Aorta (tissue), 5 donors: ENCODE measurements at regions not wholly inside any gene's neighbourhood (a gene's known extent, or its start where the extent isn't known, plus 50 kb on each side); places are given as distances from the start of the nearest gene placed in this dataset.

Experiments used
- ATAC-seq: fragments of 200-7000 bp; cut with Tn5 transposase; one replicate; pipeline ENCODE4 v1.9.1; 2022; ENCODE audit warnings: moderate library complexity; ENCODE audit not compliant: low FRiP score
- DNase-seq, 2 donors: peaks; one replicate each; pipeline ENCODE4 v3.0.0-alpha.2; 2020
- H3K27ac ChIP-seq, 2 donors: one replicate each; pipeline ENCODE4 v1.5.1; 2013; ENCODE audit warnings: low read length in 2 of 2, mild to moderate bottlenecking in 2 of 2, moderate library complexity in 2 of 2, control low read depth in 1 of 2, inconsistent platforms in 1 of 2, low read depth in 1 of 2
- H3K27me3 ChIP-seq, 2 donors: one replicate each; pipeline ENCODE4 v1.6.1; 2013; ENCODE audit warnings: control low read depth in 1 of 2, low read length in 1 of 2, mild to moderate bottlenecking in 1 of 2, moderate library complexity in 1 of 2; ENCODE audit not compliant: insufficient read depth in 2 of 2, control insufficient read depth in 1 of 2
- H3K36me3 ChIP-seq, 2 donors: one replicate each; pipeline ENCODE4 v1.6.1; 2013; ENCODE audit warnings: control low read depth in 1 of 2, low read length in 1 of 2, mild to moderate bottlenecking in 1 of 2; ENCODE audit not compliant: insufficient read depth in 2 of 2, control insufficient read depth in 1 of 2
- H3K4me1 ChIP-seq, 2 donors: one replicate each; pipeline ENCODE4 v1.6.1; 2013; ENCODE audit warnings: low read length in 2 of 2, control low read depth in 1 of 2, mild to moderate bottlenecking in 1 of 2, moderate library complexity in 1 of 2; ENCODE audit not compliant: insufficient read depth in 2 of 2, control insufficient read depth in 1 of 2
- H3K4me3 ChIP-seq, 2 donors: one replicate each; pipeline ENCODE4 v1.5.1; 2013; ENCODE audit warnings: low read length in 2 of 2, control low read depth in 1 of 2, mild to moderate bottlenecking in 1 of 2
- H3K9me3 ChIP-seq: one replicate; pipeline ENCODE4 v1.6.1; 2013; ENCODE audit warnings: mild to moderate bottlenecking, low read length; ENCODE audit not compliant: control insufficient read depth
- WGBS, 2 donors: extraction: QIAGEN DNeasy Blood & Tissue Kit; methylation state at CpG; one replicate each; pipeline ENCODE4 v1.1.7; 2013; 5-methylcytosine and 5-hydroxymethylcytosine counted together
- intact Hi-C, 2 donors: fragments of 100-400 bp; cut with DNase I; formaldehyde crosslinking; loops; one replicate each; pipeline versions ENCODE4 v1.14.2 to v1.15.0; 2022
- donor health status: healthy with polysubstance abuse.
- donor health status: Bipolar disorder and iron deficiency.
- donor health status: DM: no; HTN: no; CAD: no.
- donor health status: DM: no; HTN: no; CAD: no.
- donor health status: DM: yes; HTN: yes; CAD: no.

DNA sequence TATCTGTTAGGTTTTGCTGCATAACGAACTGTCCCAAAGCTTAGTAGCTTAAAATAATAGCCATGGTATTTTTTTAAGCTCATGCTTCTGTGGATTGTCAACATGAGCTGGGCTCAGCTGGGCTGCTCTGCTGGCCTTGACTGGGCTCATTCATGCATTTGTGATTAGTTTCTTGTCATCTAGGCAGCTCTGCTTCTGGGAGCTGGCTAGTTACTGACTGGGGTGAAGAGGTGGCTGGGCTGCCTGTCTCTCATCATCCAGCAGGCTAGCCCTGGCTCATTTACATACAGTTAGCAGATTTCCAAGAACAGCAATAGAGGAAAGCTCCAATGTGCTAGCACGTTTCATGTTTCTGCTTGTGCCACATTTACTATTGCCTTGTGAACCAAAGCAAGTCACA, 165.1 kb upstream of the PCSK2 start:
- intact Hi-C loops: no loop called here
- Histone ChIP-seq H3K27me3 (peaks cover 0 to 1% of the 10 kb centered on the region in 2 donors), H3K9me3 (peaks cover 4% of the 10 kb centered on the region), H3K4me1 (no peaks in the 10 kb centered on the region), H3K27ac (no peak overlapping the region), H3K4me3 (no peak overlapping the region), H3K36me3 (no peaks in the 10 kb centered on the region)
- ATAC-seq: no peak
- 33 to 34% methylated on average over 2 of the region's 2 CpGs for WGBS, 2 donors
- no peak for DNase-seq

DNA sequence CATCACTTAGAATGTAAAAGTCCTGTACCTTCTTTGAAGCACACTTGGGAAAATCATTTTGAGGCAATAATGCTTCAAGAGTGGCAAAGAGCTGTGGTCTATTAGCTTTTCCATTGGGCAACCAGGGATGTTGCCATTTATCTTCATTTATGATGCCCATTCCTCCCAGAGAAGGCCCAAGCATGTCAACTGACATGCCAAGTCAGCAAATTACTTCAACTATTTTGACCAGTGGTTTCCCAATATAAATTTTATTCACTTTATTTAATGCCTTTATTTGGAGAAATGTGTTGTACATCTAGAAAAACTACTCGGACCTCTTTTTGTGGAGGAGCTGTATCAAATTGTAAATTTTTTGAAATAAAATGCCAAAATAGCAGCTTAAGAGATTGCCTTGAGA, 164.1 kb upstream of the PCSK2 start:
- no peaks in the 10 kb centered on the region for H3K36me3 ChIP-seq
- H3K27me3 ChIP-seq: peaks cover 0 to 1% of the 10 kb centered on the region in 2 donors
- WGBS, 2 donors: 59 to 61% methylated on average over 1 of the region's 1 CpG
- ATAC-seq (no peak), DNase-seq (no peak)
- H3K9me3 ChIP-seq: no peaks in the 10 kb centered on the region
- no peak overlapping the region for H3K4me3 ChIP-seq
- no peaks in the 10 kb centered on the region for H3K4me1 ChIP-seq
- no peak overlapping the region for H3K27ac ChIP-seq
- intact Hi-C loops: no loop called here

DNA sequence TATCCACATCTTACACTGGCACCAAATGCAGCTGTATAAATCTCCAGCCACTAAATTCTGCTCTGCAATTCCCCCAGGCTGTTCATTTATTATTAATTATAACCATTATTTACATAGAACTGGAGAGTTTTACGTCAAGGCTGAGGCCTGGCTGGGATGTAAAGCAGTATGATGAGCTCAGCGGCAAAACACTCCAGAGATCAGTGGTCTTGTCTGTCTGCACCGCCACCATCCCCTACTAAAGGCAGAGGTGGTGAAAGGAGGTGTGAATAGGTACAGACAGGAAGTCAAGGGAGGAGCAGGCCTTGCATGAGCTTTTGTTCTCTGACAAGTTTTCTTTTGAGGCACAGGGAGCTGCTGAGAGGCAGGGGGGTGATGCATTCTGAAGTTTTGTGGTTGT, 159.9 kb upstream of the PCSK2 start:
- H3K4me3 ChIP-seq: no peak overlapping the region
- DNase-seq (no peak), ATAC-seq (no peak)
- H3K27me3 ChIP-seq: peaks cover 0 to 1% of the 10 kb centered on the region in 2 donors
- intact Hi-C loops: no loop called here
- H3K27ac ChIP-seq: no peak overlapping the region
- H3K36me3 ChIP-seq: no peaks in the 10 kb centered on the region
- H3K4me1 ChIP-seq: no peaks in the 10 kb centered on the region
- WGBS, 2 donors: 29 to 40% methylated on average over 3 of the region's 3 CpGs
- no peaks in the 10 kb centered on the region for H3K9me3 ChIP-seq

DNA sequence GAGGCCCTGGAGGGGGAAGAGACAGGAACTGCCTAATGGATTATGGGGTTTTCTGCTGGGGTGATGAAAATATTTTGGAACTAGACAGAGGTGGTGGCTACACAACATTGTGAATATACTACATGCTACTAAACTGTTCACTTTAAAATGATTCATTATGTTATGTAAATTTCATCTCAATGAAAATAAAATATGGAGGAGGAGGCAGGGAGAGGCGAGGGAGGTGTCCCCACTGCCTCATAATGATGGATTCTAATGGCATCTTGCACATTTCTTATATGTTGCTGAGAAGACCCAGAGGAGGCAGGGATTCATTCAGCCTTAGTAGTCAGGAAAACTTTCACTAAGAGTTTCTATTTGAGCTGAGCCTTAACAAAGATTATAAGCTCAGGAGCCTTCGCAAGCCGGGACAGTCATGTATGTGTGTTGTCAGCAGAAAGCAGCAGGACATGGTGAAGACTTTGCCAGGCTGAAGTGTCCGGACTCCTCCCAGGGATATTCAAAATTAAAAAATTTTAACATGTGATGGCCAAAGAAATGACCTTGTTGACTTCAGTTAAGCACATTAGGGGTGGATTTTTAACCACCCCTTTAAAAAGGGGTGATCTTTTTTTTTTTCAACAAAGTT, 158.6 kb upstream of the PCSK2 start:
- ATAC-seq: no peak
- Histone ChIP-seq H3K36me3 (no peaks in the 10 kb centered on the region), H3K9me3 (no peaks in the 10 kb centered on the region), H3K4me1 (no peaks in the 10 kb centered on the region), H3K4me3 (no peak overlapping the region), H3K27ac (no peak overlapping the region), H3K27me3 (peaks cover 0 to 1% of the 10 kb centered on the region in 2 donors)
- DNase-seq: no peak
- 80 to 87% methylated on average over 4 of the region's 4 CpGs for WGBS, 2 donors
- intact Hi-C loops: no loop called here

DNA sequence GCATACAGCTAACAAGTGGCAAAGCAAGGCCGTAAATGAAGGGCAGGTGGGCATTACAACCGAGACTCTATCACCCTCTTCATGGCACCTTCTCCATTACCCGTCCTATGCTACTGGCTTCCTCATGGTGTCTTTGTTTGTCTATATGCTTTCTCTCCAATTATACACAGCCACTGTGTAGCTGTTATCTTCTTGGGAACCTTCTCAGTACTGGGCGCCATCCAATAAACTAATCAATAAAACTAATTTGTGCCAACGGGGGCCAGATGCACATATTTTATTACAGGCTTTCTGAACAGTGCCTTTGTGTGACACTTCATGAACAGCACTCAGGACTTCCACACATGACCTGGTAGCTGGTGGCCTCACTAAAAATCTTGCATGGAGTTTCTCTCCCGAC, 149.8 kb upstream of the PCSK2 start:
- intact Hi-C loops: no loop called here

DNA sequence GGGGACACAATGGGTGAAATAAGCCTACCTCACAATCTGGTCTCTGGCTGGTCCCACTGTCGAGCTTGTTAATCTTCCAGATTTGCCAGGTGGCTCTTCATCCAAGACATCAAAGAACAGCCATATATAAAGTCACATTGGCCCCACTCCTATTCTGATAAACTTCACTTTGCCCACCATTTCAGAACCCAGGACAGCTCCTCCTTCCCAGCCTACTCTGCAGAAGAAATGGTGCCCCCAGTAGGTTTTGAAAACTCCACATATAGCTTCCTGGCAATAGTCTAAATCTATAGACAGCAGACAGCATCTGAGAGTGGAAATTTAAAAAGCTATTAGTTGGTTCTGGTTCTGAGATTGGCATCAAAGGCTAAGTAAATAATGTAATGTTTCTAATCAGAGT, 143.1 kb upstream of the PCSK2 start:
- no peak overlapping the region for H3K4me3 ChIP-seq
- H3K27me3 ChIP-seq: no peaks in the 10 kb centered on the region
- ATAC-seq (no peak), DNase-seq (no peak)
- intact Hi-C loops: no loop called here
- 62 to 65% methylated on average over 1 of the region's 1 CpG for whole genome bisulfite sequencing, 2 donors
- no peaks in the 10 kb centered on the region for H3K9me3 ChIP-seq
- no peak overlapping the region for H3K27ac ChIP-seq
- no peaks in the 10 kb centered on the region for H3K4me1 ChIP-seq
- H3K36me3 ChIP-seq: no peaks in the 10 kb centered on the region

More for the DNA sequence above, 149.8 kb upstream of the PCSK2 start:
- DNase-seq: no peak
- no peak for ATAC-seq
- H3K36me3 ChIP-seq: no peaks in the 10 kb centered on the region
- H3K27me3 ChIP-seq: no peaks in the 10 kb centered on the region
- WGBS, 2 donors: 78 to 83% methylated on average over 6 of the region's 6 CpGs
- H3K4me3 ChIP-seq: no peak overlapping the region
- no peaks in the 10 kb centered on the region for H3K9me3 ChIP-seq
- no peak overlapping the region for H3K27ac ChIP-seq
- no peaks in the 10 kb centered on the region for H3K4me1 ChIP-seq

DNA sequence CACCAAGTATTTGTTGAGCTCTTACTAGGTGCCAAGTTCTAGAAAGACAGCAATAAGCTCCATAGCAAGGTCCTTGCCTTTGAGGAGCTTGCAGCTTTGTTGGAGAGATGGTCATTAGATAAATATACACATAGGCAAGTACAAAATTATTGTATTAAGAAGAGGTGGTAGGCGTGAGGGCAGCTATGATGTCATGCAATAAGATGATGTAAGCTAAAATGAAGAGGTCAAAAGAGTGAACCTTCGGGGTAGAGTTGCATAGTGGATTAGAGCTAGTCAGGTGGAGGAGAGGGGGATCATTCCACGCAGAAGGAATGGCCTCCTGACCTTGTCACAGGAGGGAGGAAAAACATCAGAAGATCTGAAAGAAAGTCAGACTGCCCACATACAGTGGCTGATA, 141.9 kb upstream of the PCSK2 start:
- Histone ChIP-seq H3K4me3 (no peak overlapping the region), H3K27me3 (no peaks in the 10 kb centered on the region), H3K36me3 (no peaks in the 10 kb centered on the region), H3K27ac (no peak overlapping the region), H3K9me3 (no peaks in the 10 kb centered on the region), H3K4me1 (no peaks in the 10 kb centered on the region)
- 59 to 67% methylated on average over 3 of the region's 3 CpGs for WGBS, 2 donors
- ATAC-seq: no peak
- DNase-seq: no peak
- intact Hi-C loops: no loop called here

DNA sequence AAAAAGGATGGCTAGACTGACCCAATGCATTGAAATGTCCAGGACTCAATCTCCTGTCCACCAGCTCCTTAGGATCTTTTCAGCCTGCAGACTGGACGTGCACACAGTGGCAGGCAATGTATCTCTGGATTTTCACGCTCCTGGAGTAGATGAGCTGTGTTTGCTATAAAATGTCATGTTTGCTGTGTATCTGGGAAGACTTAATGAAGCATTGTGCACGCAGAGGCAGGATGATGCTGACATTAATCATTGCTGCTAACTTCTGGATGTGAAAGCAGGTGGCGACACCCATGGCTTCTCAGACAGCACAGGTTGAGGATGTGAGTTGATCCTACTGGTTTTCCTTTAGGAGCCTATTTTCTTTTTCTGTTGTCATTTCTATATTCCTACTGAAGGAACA, 133.1 kb upstream of the PCSK2 start:
- intact Hi-C loops: no loop called here
- no peaks in the 10 kb centered on the region for H3K36me3 ChIP-seq
- no peak overlapping the region for H3K27ac ChIP-seq
- ATAC-seq: no peak
- no peaks in the 10 kb centered on the region for H3K9me3 ChIP-seq
- no peak for DNase-seq
- H3K27me3 ChIP-seq: no peaks in the 10 kb centered on the region
- no peak overlapping the region for H3K4me3 ChIP-seq
- 72 to 73% methylated on average over 4 of the region's 4 CpGs for WGBS, 2 donors
- H3K4me1 ChIP-seq: no peaks in the 10 kb centered on the region

DNA sequence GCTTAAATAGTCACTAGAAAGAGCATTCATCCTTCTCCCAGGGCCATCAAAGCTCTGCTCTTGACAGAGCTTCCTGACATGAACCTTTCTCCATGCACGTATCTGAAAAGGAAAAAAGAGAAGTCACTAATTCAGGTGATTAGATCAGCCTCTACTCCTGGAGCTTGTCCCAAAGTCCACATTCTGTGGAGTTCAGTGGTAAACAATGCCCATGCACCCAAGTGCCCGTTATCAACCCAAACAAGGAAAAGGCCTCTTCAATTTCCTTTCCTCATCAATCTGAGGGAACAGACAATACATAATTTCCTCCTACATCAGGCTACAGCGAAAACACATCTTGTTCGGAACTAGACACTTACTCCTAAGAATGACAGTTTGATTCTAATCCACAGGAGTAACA, 129.2 kb upstream of the PCSK2 start:
- H3K27ac ChIP-seq: no peak overlapping the region
- DNase-seq (no peak), ATAC-seq (no peak)
- H3K9me3 ChIP-seq: no peaks in the 10 kb centered on the region
- intact Hi-C loops: no loop called here
- H3K36me3 ChIP-seq: no peaks in the 10 kb centered on the region
- no peaks in the 10 kb centered on the region for H3K27me3 ChIP-seq
- 48 to 54% methylated on average over 4 of the region's 4 CpGs for WGBS, 2 donors
- no peak overlapping the region for H3K4me3 ChIP-seq
- H3K4me1 ChIP-seq: no peaks in the 10 kb centered on the region
